CD4-positive, alpha-beta memory T cell (primary cell): ENCODE measurements at regions not wholly inside any gene's neighbourhood (a gene's known extent, or its start where the extent isn't known, plus 50 kb on each side); places are given as distances from the start of the nearest gene placed in this dataset.

Experiments
- CTCF ChIA-PET: fragments of 350-600 bp; sonication (Branson Sonifier 250); formaldehyde crosslinking; loops from one replicate; lab custom pipeline; 2021; ENCODE audit warnings: inconsistent platforms; ENCODE audit not compliant: partially characterized antibody; lab: Charles Lee
- POLR2A ChIA-PET: fragments of 350-600 bp; sonication (Branson Sonifier 250); formaldehyde crosslinking; loops from one replicate; lab custom pipeline; 2021; ENCODE audit not compliant: partially characterized antibody; lab: Charles Lee
- DNase-seq, 5 donors: peaks; one replicate each; pipeline versions ENCODE4 v3.0.0 to v3.0.0-alpha.2; 2020 to 2022; ENCODE audit warnings: mixed read lengths in 1 of 5
- H3K27ac ChIP-seq: one replicate; pipeline ENCODE4 v1.7.0; 2013; ENCODE audit warnings: low read depth, low read length
- H3K27me3 ChIP-seq: 2 replicates; pipeline ENCODE4 v1.7.0; 2013; ENCODE audit warnings: mild to moderate bottlenecking, low read length, moderate library complexity; ENCODE audit not compliant: insufficient read depth
- H3K36me3 ChIP-seq: 2 replicates; pipeline ENCODE4 v1.7.0; 2013; ENCODE audit warnings: mild to moderate bottlenecking, low read length, moderate library complexity; ENCODE audit not compliant: insufficient read depth
- H3K4me1 ChIP-seq: 2 replicates; pipeline ENCODE4 v1.7.0; 2013; ENCODE audit warnings: mild to moderate bottlenecking, low read length, moderate library complexity; ENCODE audit not compliant: insufficient read depth
- H3K4me3 ChIP-seq, 2 donors: one replicate each; pipeline ENCODE4 v1.7.0; 2013; ENCODE audit warnings: low read length in 2 of 2, mild to moderate bottlenecking in 1 of 2
- H3K9me3 ChIP-seq, 2 donors: one replicate each; pipeline ENCODE4 v1.7.0; 2013; ENCODE audit warnings: low read length in 2 of 2, control low read depth in 1 of 2; ENCODE audit not compliant: control insufficient read depth in 1 of 2
- H3K27ac Mint-ChIP-seq, 7 donors: one replicate each; pipeline ENCODE4 v1.8.0; 2020 to 2021; ENCODE audit warnings: mixed read lengths in 7 of 7, mild to moderate bottlenecking in 6 of 7, inconsistent platforms in 3 of 7, moderate library complexity in 3 of 7
- H3K27me3 Mint-ChIP-seq, 2 donors: one replicate each; pipeline ENCODE4 v1.8.0; 2020 to 2021; ENCODE audit warnings: mixed read lengths in 2 of 2
- H3K36me3 Mint-ChIP-seq, 2 donors: one replicate each; pipeline ENCODE4 v1.8.0; 2020 to 2021; ENCODE audit warnings: mixed read lengths in 2 of 2, inconsistent platforms in 1 of 2, mild to moderate bottlenecking in 1 of 2
- H3K4me1 Mint-ChIP-seq, 4 donors: one replicate each; pipeline ENCODE4 v1.8.0; 2020 to 2021; ENCODE audit warnings: mixed read lengths in 4 of 4, mild to moderate bottlenecking in 1 of 4
- H3K4me3 Mint-ChIP-seq, 8 donors: one replicate each; pipeline ENCODE4 v1.8.0; 2020 to 2021; ENCODE audit warnings: mixed read lengths in 8 of 8, mild to moderate bottlenecking in 7 of 8, moderate library complexity in 6 of 8, inconsistent platforms in 3 of 8
- H3K9me3 Mint-ChIP-seq, 8 donors: one replicate each; pipeline ENCODE4 v1.8.0; 2020 to 2021; ENCODE audit warnings: mixed read lengths in 8 of 8, mild to moderate bottlenecking in 5 of 8, inconsistent platforms in 3 of 8, moderate library complexity in 1 of 8
- intact Hi-C: fragments of 100-400 bp; cut with micrococcal nuclease; formaldehyde crosslinking; loops from one replicate; pipeline ENCODE4 v1.15.1; 2023

- no peak overlapping the region for H3K4me3 ChIP-seq
- no peaks in the 10 kb centered on the region for H3K9me3 ChIP-seq
- intact Hi-C loops = no loop called here
- no peak for DNase-seq
- Mint-ChIP-seq H3K36me3 (no peaks in the 10 kb centered on the region), H3K27ac (no peak overlapping the region), H3K4me3 (no peak overlapping the region), H3K9me3 (peaks cover 0 to 4% (median 0%) of the 10 kb centered on the region in 8 donors), H3K4me1 (no peaks in the 10 kb centered on the region), H3K27me3 (no peaks in the 10 kb centered on the region)
- no peaks in the 10 kb centered on the region for H3K36me3 ChIP-seq
- ChIA-PET POLR2A (no interaction called here), CTCF (no interaction called here)
- no peak overlapping the region for H3K27ac ChIP-seq
- no peaks in the 10 kb centered on the region for H3K4me1 ChIP-seq
- H3K27me3 ChIP-seq = no peaks in the 10 kb centered on the region
Observed at GRCh38 chr4:137106733-137107132, 425.6 kb downstream of the PCDH18 start.

- Mint-ChIP-seq H3K4me1 (no peaks in the 10 kb centered on the region), H3K27ac (no peak overlapping the region), H3K27me3 (no peaks in the 10 kb centered on the region), H3K36me3 (no peaks in the 10 kb centered on the region), H3K9me3 (peaks cover 0 to 4% (median 0%) of the 10 kb centered on the region in 8 donors), H3K4me3 (no peak overlapping the region)
- Histone ChIP-seq H3K9me3 (no peaks in the 10 kb centered on the region), H3K4me3 (no peak overlapping the region), H3K27ac (no peak overlapping the region), H3K27me3 (no peaks in the 10 kb centered on the region), H3K4me1 (no peaks in the 10 kb centered on the region), H3K36me3 (no peaks in the 10 kb centered on the region)
- POLR2A ChIA-PET = no interaction called here
- no peak for DNase-seq
- intact Hi-C loops = no loop called here
- CTCF ChIA-PET = no interaction called here
Observed at GRCh38 chr4:137106287-137106686, 426.0 kb downstream of the PCDH18 start.

GRCh38 chr4:137090951-137091350 is 441.3 kb downstream of the PCDH18 start:
- CTCF ChIA-PET = no interaction called here

GRCh38 chr4:137083571-137084135 is 448.6 kb downstream of the PCDH18 start:
- intact Hi-C loops = no loop called here
- no peaks in the 10 kb centered on the region for H3K27me3 Mint-ChIP-seq
- no peak overlapping the region for H3K27ac Mint-ChIP-seq
- no peaks in the 10 kb centered on the region for H3K9me3 ChIP-seq
- no peaks in the 10 kb centered on the region for H3K4me1 ChIP-seq
- H3K9me3 Mint-ChIP-seq = peaks cover 0 to 15% (median 2%) of the 10 kb centered on the region in 8 donors
- no peaks in the 10 kb centered on the region for H3K4me1 Mint-ChIP-seq
- CTCF ChIA-PET = no interaction called here
- no peaks in the 10 kb centered on the region for H3K36me3 Mint-ChIP-seq
- no peak overlapping the region for H3K4me3 ChIP-seq
- H3K4me3 Mint-ChIP-seq = no peak overlapping the region
- POLR2A ChIA-PET = no interaction called here
- H3K27me3 ChIP-seq = no peaks in the 10 kb centered on the region
- no peaks in the 10 kb centered on the region for H3K36me3 ChIP-seq
- DNase-seq = no peak
- no peak overlapping the region for H3K27ac ChIP-seq

More at GRCh38 chr4:137090951-137091350, 441.3 kb downstream of the PCDH18 start:
- H3K4me1 Mint-ChIP-seq = no peaks in the 10 kb centered on the region
- H3K9me3 Mint-ChIP-seq = peaks cover 2 to 9% (median 5%) of the 10 kb centered on the region in 8 donors
- intact Hi-C loops = no loop called here
- Histone ChIP-seq H3K36me3 (no peaks in the 10 kb centered on the region), H3K27me3 (no peaks in the 10 kb centered on the region), H3K27ac (no peak overlapping the region), H3K9me3 (no peaks in the 10 kb centered on the region), H3K4me1 (no peaks in the 10 kb centered on the region), H3K4me3 (no peak overlapping the region)
- no peak for DNase-seq
- H3K27ac Mint-ChIP-seq = no peak overlapping the region
- H3K36me3 Mint-ChIP-seq = no peaks in the 10 kb centered on the region
- H3K4me3 Mint-ChIP-seq = no peak overlapping the region
- H3K27me3 Mint-ChIP-seq = no peaks in the 10 kb centered on the region
- POLR2A ChIA-PET = no interaction called here

GRCh38 chr4:137082061-137082460 is 450.2 kb downstream of the PCDH18 start:
- Mint-ChIP-seq H3K27me3 (no peaks in the 10 kb centered on the region), H3K9me3 (peaks cover 0 to 20% (median 2%) of the 10 kb centered on the region in 8 donors), H3K36me3 (no peaks in the 10 kb centered on the region), H3K27ac (no peak overlapping the region), H3K4me1 (no peaks in the 10 kb centered on the region), H3K4me3 (no peak overlapping the region)
- Histone ChIP-seq H3K9me3 (no peaks in the 10 kb centered on the region), H3K36me3 (no peaks in the 10 kb centered on the region), H3K4me3 (no peak overlapping the region), H3K27ac (no peak overlapping the region), H3K27me3 (no peaks in the 10 kb centered on the region), H3K4me1 (no peaks in the 10 kb centered on the region)
- CTCF ChIA-PET = no interaction called here
- no peak for DNase-seq
- POLR2A ChIA-PET = no interaction called here
- intact Hi-C loops = no loop called here

- intact Hi-C loops = no loop called here
- no peaks in the 10 kb centered on the region for H3K9me3 ChIP-seq
- no peaks in the 10 kb centered on the region for H3K36me3 ChIP-seq
- no peaks in the 10 kb centered on the region for H3K27me3 ChIP-seq
- Mint-ChIP-seq H3K27me3 (no peaks in the 10 kb centered on the region), H3K4me1 (no peaks in the 10 kb centered on the region), H3K9me3 (peaks cover 0 to 21% (median 7%) of the 10 kb centered on the region in 8 donors), H3K4me3 (no peak overlapping the region), H3K27ac (no peak overlapping the region), H3K36me3 (no peaks in the 10 kb centered on the region)
- CTCF ChIA-PET = no interaction called here
- no peaks in the 10 kb centered on the region for H3K4me1 ChIP-seq
- POLR2A ChIA-PET = no interaction called here
- no peak for DNase-seq
- H3K4me3 ChIP-seq = no peak overlapping the region
- no peak overlapping the region for H3K27ac ChIP-seq
Observed at GRCh38 chr4:137076908-137077307, 455.4 kb downstream of the PCDH18 start.

GRCh38 chr4:137075586-137075985 is 456.7 kb downstream of the PCDH18 start:
- Mint-ChIP-seq H3K4me3 (no peak overlapping the region), H3K4me1 (no peaks in the 10 kb centered on the region), H3K27me3 (no peaks in the 10 kb centered on the region), H3K27ac (no peak overlapping the region), H3K9me3 (peaks cover 0 to 21% (median 9%) of the 10 kb centered on the region in 8 donors), H3K36me3 (no peaks in the 10 kb centered on the region)
- intact Hi-C loops = no loop called here
- DNase-seq = no peak
- Histone ChIP-seq H3K4me3 (no peak overlapping the region), H3K4me1 (no peaks in the 10 kb centered on the region), H3K9me3 (no peaks in the 10 kb centered on the region), H3K27ac (no peak overlapping the region), H3K36me3 (no peaks in the 10 kb centered on the region), H3K27me3 (no peaks in the 10 kb centered on the region)
- POLR2A ChIA-PET = no interaction called here
- CTCF ChIA-PET = no interaction called here

- Mint-ChIP-seq H3K4me3 (no peak overlapping the region), H3K36me3 (no peaks in the 10 kb centered on the region), H3K4me1 (no peaks in the 10 kb centered on the region), H3K9me3 (peaks cover 8 to 23% (median 12%) of the 10 kb centered on the region in 8 donors), H3K27me3 (no peaks in the 10 kb centered on the region), H3K27ac (no peak overlapping the region)
- Histone ChIP-seq H3K4me1 (no peaks in the 10 kb centered on the region), H3K4me3 (no peak overlapping the region), H3K9me3 (no peaks in the 10 kb centered on the region), H3K27me3 (no peaks in the 10 kb centered on the region), H3K36me3 (no peaks in the 10 kb centered on the region), H3K27ac (no peak overlapping the region)
- no peak for DNase-seq
- ChIA-PET CTCF (no interaction called here), POLR2A (no interaction called here)
- intact Hi-C loops = no loop called here
Observed at GRCh38 chr4:137070614-137071013, 461.7 kb downstream of the PCDH18 start.
